K562 (cell line): ENCODE measurements at regions not wholly inside any gene's neighbourhood (a gene's known extent, or its start where the extent isn't known, plus 50 kb on each side); places are given as distances from the start of the nearest gene placed in this dataset.

ENCODE experiments used
- ATAC-seq: fragments of 200-7000 bp; cut with Tn5 transposase; 3 replicates; pipeline ENCODE4 v1.9.1; 2020; ENCODE audit warnings: moderate library complexity
- BruUV-seq: library from RNA; stranded (reverse); fragments of 400-500 nt; replicated peaks from 2 replicates; lab custom pipeline; 2021; lab: Mats Ljungman, UMichigan
- CTCF ChIA-PET: fragments of 300-600 bp; formaldehyde crosslinking; extraction: SDS; loops from one replicate; lab custom pipeline; 2021; ENCODE audit warnings: low intra/inter-chr PET ratio; lab: Yijun Ruan, JAX
- POLR2A ChIA-PET: fragments of 300-600, 350-650 bp; sonication (Branson Sonifier 250); formaldehyde crosslinking; extraction: SDS; loops from one replicate; lab custom pipeline; 2021; ENCODE audit warnings: antibody characterized with exemption, inconsistent platforms; lab: Yijun Ruan, JAX
- DNase-seq, 4 experiments: peaks; one replicate each; pipeline versions ENCODE4 v3.0.0 to v3.0.0-alpha.2; 2011 to 2018; ENCODE audit warnings: low spot score in 3 of 4, mixed read lengths in 3 of 4; ENCODE audit errors: extremely low read depth in 1 of 4
- FAIRE-seq: peaks from 2 replicates; lab custom pipeline; 2011; peaks lifted over from hg19 to GRCh38; lab: Jason Lieb, UNC
- H2AFZ ChIP-seq: 2 replicates; pipeline ENCODE4 v1.6.0; 2011; ENCODE audit warnings: low read depth, low read length, control low read depth, inconsistent platforms
- H3K27ac ChIP-seq: fragments of 200-600 bp; 3 replicates; pipeline ENCODE4 v1.8.0; 2011; ENCODE audit warnings: low read depth, mild to moderate bottlenecking, control low read depth, inconsistent platforms, low read length, moderate library complexity, mixed read lengths; ENCODE audit errors: extremely low read depth
- H3K27me3 ChIP-seq, 2 experiments: fragments of 300-600 bp in 1 of 2; 2 replicates in 1 of 2; 3 replicates in 1 of 2; pipeline versions ENCODE4 v1.6.0 to v1.8.0; 2011; ENCODE audit warnings: inconsistent platforms in 2 of 2, low read length in 2 of 2, mild to moderate bottlenecking in 1 of 2, mixed read lengths in 1 of 2, moderate library complexity in 1 of 2; ENCODE audit not compliant: control insufficient read depth in 2 of 2, insufficient read depth in 2 of 2
- H3K36me3 ChIP-seq: fragments of 300-600 bp; 3 replicates; pipeline ENCODE4 v1.8.0; 2011; ENCODE audit warnings: mild to moderate bottlenecking, low read length, inconsistent platforms; ENCODE audit not compliant: control insufficient read depth, insufficient read depth
- H3K4me1 ChIP-seq, 2 experiments: fragments of 200-600 bp in 1 of 2; replicated peaks in 1 of 2; 2 replicates in 1 of 2; 3 replicates in 1 of 2; pipeline versions ENCODE4 v1.5.1 to v1.8.0; 2011; ENCODE audit warnings: inconsistent platforms in 2 of 2, low read length in 2 of 2, mild to moderate bottlenecking in 1 of 2, mixed read lengths in 1 of 2, moderate library complexity in 1 of 2; ENCODE audit not compliant: control insufficient read depth in 2 of 2, insufficient read depth in 2 of 2
- H3K4me2 ChIP-seq: 2 replicates; pipeline ENCODE4 v1.6.1; 2011; ENCODE audit warnings: low read length, control low read depth, inconsistent platforms, mixed read lengths; ENCODE audit not compliant: insufficient read depth
- H3K4me3 ChIP-seq: fragments of 200-600 bp; sonication (generic), shearing (Covaris generic); 2 replicates; pipeline ENCODE4 v1.5.1; 2016; ENCODE audit warnings: control low read depth, inconsistent platforms
- H3K79me2 ChIP-seq: fragments of 200-600 bp; 3 replicates; pipeline ENCODE4 v1.8.0; 2011; ENCODE audit warnings: low read length, inconsistent platforms; ENCODE audit not compliant: control insufficient read depth, insufficient read depth
- H3K9ac ChIP-seq, 2 experiments: 2 replicates each; pipeline versions ENCODE4 v1.6.0 to v1.6.1; 2011; ENCODE audit warnings: low read depth in 2 of 2, low read length in 2 of 2, control low read depth in 1 of 2, inconsistent platforms in 1 of 2, mild to moderate bottlenecking in 1 of 2, mixed read lengths in 1 of 2; ENCODE audit not compliant: insufficient read depth in 1 of 2
- H3K9me1 ChIP-seq: one replicate; pipeline ENCODE4 v1.6.0; 2011; ENCODE audit warnings: inconsistent platforms, mild to moderate bottlenecking, low read length, moderate library complexity; ENCODE audit not compliant: control insufficient read depth, insufficient read depth
- H3K9me3 ChIP-seq: replicated peaks from 2 replicates; pipeline ENCODE4 v1.5.1; 2011; ENCODE audit warnings: low read depth, low read length, inconsistent platforms; ENCODE audit not compliant: control insufficient read depth, insufficient read depth
- H4K20me1 ChIP-seq: replicated peaks from 2 replicates; pipeline ENCODE4 v1.6.1; 2011; ENCODE audit warnings: low read length, inconsistent platforms, mixed read lengths; ENCODE audit not compliant: control insufficient read depth, insufficient read depth
- CSDE1 ChIP-seq, 2 experiments: fragments of 450-650 bp; IDR thresholded peaks; 2 replicates each; pipeline ENCODE4 v1.6.1; 2016; ENCODE audit warnings: mild to moderate bottlenecking in 1 of 2
- FOXJ2 ChIP-seq: fragments of 200-800 bp; sonication (Bioruptor generic); IDR thresholded peaks from 2 replicates; pipeline ENCODE4 v1.6.1; 2016; ENCODE audit warnings: missing genetic modification characterization, missing compliant biosample characterization
- GATAD2B ChIP-seq: fragments of 450-650 bp; IDR thresholded peaks from 2 replicates; pipeline ENCODE4 v1.6.1; 2017; ENCODE audit warnings: mild to moderate bottlenecking, borderline replicate concordance
- MAFG ChIP-seq: fragments of 450-650 bp; conservative IDR thresholded peaks from 2 replicates; pipeline ENCODE4 v1.6.1; 2016; ENCODE audit warnings: missing genetic modification characterization, missing compliant biosample characterization
- MTA1 ChIP-seq: fragments of 450-650 bp; IDR thresholded peaks from 2 replicates; pipeline ENCODE4 v1.6.1; 2017; ENCODE audit warnings: borderline replicate concordance
- RCOR1 ChIP-seq, 2 experiments: IDR thresholded peaks; 2 replicates each; pipeline ENCODE4 v1.6.1; 2012; ENCODE audit warnings: low read depth in 2 of 2, low read length in 2 of 2, borderline replicate concordance in 1 of 2, improper control_type of control experiment in 1 of 2
- ZBTB17 ChIP-seq: fragments of 450-650 bp; formaldehyde crosslinking; IDR thresholded peaks from 2 replicates; pipeline ENCODE4 v1.4.0; 2020; ENCODE audit warnings: mild to moderate bottlenecking
- WGBS: fragments of 100-300 bp; shearing (Covaris generic); methylation state at CpG from one replicate; pipeline ENCODE4 v1.1.6; 2016; ENCODE audit warnings: low coverage, mixed read lengths; ENCODE audit not compliant: insufficient coverage; ENCODE audit errors: missing lambda C conversion rate; 5-methylcytosine and 5-hydroxymethylcytosine counted together
- in situ Hi-C: fragments of 300-500 bp; cut with MboI; formaldehyde crosslinking; loops from 4 replicates; pipeline ENCODE4 v1.15.0; 2018; ENCODE audit warnings: inconsistent platforms, mixed read lengths
- intact Hi-C: fragments of 100-400 bp; cut with micrococcal nuclease; formaldehyde crosslinking; loops from 2 replicates; pipeline ENCODE4 v1.14.2; 2022
- TF ChIP-seq, protein P1 (sequence below): sonication (generic); formaldehyde crosslinking; IDR thresholded peaks from 2 replicates; pipeline ENCODE4 v1.5.0; 2020; ENCODE audit warnings: missing genetic modification reagents

- CTCF ChIA-PET: no interaction called here
- TF ChIP-seq ZBTB17: no peak
- no peak for TF ChIP-seq MAFG (tag)
- H3K27ac ChIP-seq: no peak overlapping the region
Observed at GRCh38 chr6:132072831-132073230, 121.7 kb upstream of the CCN2 start.

GRCh38 chr6:132072271-132072670 lies 121.1 kb upstream of the CCN2 start:
- CTCF ChIA-PET: no interaction called here

More at GRCh38 chr6:132072831-132073230, 121.7 kb upstream of the CCN2 start:
- BruUV-seq: no TSS peak
- Histone ChIP-seq H3K79me2 (no peaks in the 10 kb centered on the region), H3K4me3 (no peak overlapping the region), H3K36me3 (no peaks in the 10 kb centered on the region), H4K20me1 (no peaks in the 10 kb centered on the region), H3K9me1 (no peaks in the 10 kb centered on the region), H3K4me2 (no peak overlapping the region), H3K9ac (no peak overlapping the region), H3K9me3 (peaks cover 2% of the 10 kb centered on the region), H3K27me3 (no peaks in the 10 kb centered on the region), H3K4me1 (no peaks in the 10 kb centered on the region), H2AFZ (no peak overlapping the region)
- DNase-seq (no peak), FAIRE-seq (no peak), ATAC-seq (no peak)
- in situ Hi-C loops: no loop called here
- 0% methylated on average over 1 of the region's 1 CpG for WGBS
- intact Hi-C loops: no loop called here
- POLR2A ChIA-PET: no interaction called here

More at GRCh38 chr6:132072271-132072670, 121.1 kb upstream of the CCN2 start:
- ATAC-seq: no peak
- no peak for DNase-seq
- H3K9me3 ChIP-seq: peaks cover 2% of the 10 kb centered on the region
- no peaks in the 10 kb centered on the region for H3K27me3 ChIP-seq
- FAIRE-seq: no peak
- no peaks in the 10 kb centered on the region for H3K9me1 ChIP-seq
- no peak overlapping the region for H2AFZ ChIP-seq
- no peaks in the 10 kb centered on the region for H4K20me1 ChIP-seq
- H3K36me3 ChIP-seq: no peaks in the 10 kb centered on the region
- no peaks in the 10 kb centered on the region for H3K4me1 ChIP-seq
- POLR2A ChIA-PET: no interaction called here
- no peaks in the 10 kb centered on the region for H3K79me2 ChIP-seq
- no TSS peak for BruUV-seq
- TF ChIP-seq RCOR1 (IDR thresholded peaks at IDR 0.05; ENCODE audit: borderline replicate concordance in 1 of 2, low read depth in 2 of 2, low read length in 2 of 2): no peak
- no peak for TF ChIP-seq GATAD2B
- TF ChIP-seq CSDE1 (IDR thresholded peaks at IDR 0.05): no peak
- TF ChIP-seq MTA1: no peak
- TF ChIP-seq, protein P1, sequence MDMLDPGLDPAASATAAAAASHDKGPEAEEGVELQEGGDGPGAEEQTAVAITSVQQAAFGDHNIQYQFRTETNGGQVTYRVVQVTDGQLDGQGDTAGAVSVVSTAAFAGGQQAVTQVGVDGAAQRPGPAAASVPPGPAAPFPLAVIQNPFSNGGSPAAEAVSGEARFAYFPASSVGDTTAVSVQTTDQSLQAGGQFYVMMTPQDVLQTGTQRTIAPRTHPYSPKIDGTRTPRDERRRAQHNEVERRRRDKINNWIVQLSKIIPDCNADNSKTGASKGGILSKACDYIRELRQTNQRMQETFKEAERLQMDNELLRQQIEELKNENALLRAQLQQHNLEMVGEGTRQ (CRISPR knock-in tag): no peak
- TF ChIP-seq FOXJ2: no peak
- H3K9ac ChIP-seq: no peak overlapping the region
- no peak overlapping the region for H3K4me2 ChIP-seq
- no peak overlapping the region for H3K4me3 ChIP-seq
- no peak overlapping the region for H3K27ac ChIP-seq
- intact Hi-C loops: no loop called here
- WGBS: 3% methylated on average over 2 of the region's 2 CpGs
- in situ Hi-C loops: no loop called here
